Retinal pigment epithelial cell (primary cell): ENCODE measurements at regions not wholly inside any gene's neighbourhood (a gene's known extent, or its start where the extent isn't known, plus 50 kb on each side); places are given as distances from the start of the nearest gene placed in this dataset.

Experiments
- DNase-seq: peaks from one replicate; pipeline ENCODE4 v3.0.0-alpha.2; 2010; ENCODE audit warnings: low read depth
- H3K4me3 ChIP-seq: 2 replicates; pipeline ENCODE4 v1.5.1; 2011; ENCODE audit warnings: mild to moderate bottlenecking, low read length, control low read depth, moderate library complexity
- TF ChIP-seq, protein P1 (sequence below): conservative IDR thresholded peaks from 2 replicates; pipeline ENCODE4 v1.5.1; 2011; ENCODE audit warnings: low read depth, low read length, control low read depth, inconsistent platforms

GRCh38 chr6:167533851-167534250 lies 209.0 kb downstream of the TTLL2 start:
- TF ChIP-seq, protein P1, sequence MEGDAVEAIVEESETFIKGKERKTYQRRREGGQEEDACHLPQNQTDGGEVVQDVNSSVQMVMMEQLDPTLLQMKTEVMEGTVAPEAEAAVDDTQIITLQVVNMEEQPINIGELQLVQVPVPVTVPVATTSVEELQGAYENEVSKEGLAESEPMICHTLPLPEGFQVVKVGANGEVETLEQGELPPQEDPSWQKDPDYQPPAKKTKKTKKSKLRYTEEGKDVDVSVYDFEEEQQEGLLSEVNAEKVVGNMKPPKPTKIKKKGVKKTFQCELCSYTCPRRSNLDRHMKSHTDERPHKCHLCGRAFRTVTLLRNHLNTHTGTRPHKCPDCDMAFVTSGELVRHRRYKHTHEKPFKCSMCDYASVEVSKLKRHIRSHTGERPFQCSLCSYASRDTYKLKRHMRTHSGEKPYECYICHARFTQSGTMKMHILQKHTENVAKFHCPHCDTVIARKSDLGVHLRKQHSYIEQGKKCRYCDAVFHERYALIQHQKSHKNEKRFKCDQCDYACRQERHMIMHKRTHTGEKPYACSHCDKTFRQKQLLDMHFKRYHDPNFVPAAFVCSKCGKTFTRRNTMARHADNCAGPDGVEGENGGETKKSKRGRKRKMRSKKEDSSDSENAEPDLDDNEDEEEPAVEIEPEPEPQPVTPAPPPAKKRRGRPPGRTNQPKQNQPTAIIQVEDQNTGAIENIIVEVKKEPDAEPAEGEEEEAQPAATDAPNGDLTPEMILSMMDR: no peak
- no peak for DNase-seq
- no peak overlapping the region for H3K4me3 ChIP-seq

DNA sequence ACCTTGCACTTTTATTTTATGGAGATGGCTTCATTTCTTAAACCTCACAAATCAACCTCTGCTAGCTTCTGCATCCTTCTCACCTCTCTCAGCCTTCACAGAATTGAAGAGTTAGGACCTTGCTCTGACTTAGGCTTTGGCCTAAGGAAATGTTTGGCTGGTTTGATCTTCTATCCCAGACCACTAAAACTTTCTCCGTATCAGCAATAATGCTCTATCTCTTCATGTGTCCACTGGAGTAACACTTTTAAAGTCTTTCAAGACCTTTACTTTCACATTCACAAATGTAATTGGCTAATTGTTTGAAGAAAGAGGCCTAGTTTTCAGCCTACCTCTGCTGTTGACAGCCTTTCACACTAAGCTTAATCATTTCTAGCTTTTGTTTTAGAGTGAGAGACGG lies 212.9 kb downstream of the TTLL2 start:
- no peak for DNase-seq
- no peak overlapping the region for H3K4me3 ChIP-seq
- TF ChIP-seq, protein P1: no peak

DNA sequence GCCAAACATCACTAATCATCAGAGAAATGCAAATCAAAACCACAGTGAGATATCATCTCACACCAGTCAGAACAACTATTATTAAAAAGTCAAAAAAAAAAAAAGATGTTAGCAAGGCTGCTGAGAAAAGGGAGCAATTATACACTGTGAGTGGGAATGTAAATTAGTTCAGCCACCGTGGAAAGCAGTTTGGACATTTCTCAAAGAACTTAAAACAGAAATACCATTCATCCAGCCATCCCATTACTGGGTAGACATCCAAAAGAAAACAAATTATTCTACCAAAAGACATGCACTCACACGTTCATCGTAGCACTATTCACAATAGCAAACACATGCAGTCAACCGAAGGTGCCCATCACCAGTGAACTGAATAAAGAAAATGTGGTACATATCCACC lies 213.9 kb downstream of the TTLL2 start:
- H3K4me3 ChIP-seq: no peak overlapping the region
- TF ChIP-seq, protein P1: no peak
- DNase-seq: no peak

DNA sequence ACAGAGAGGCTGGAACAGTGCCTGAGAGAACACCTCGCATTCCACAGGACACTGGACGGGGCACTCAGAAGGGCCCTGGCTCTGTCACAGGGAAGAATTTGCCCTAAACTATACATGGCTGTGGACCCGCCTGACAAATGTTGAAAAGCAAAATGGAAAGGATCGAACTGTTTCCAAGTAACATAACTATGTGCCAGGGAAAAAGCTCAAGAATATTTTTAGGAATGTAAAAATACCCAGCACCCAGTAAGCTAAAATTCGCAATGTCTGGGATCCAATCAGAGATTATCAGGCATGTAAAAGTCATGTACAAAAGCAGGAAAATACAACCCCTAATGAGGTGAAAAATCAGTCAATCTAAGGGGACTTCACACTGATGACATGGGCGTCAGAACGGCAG lies 215.9 kb downstream of the TTLL2 start:
- no peak for DNase-seq
- H3K4me3 ChIP-seq: no peak overlapping the region
- TF ChIP-seq, protein P1: no peak

DNA sequence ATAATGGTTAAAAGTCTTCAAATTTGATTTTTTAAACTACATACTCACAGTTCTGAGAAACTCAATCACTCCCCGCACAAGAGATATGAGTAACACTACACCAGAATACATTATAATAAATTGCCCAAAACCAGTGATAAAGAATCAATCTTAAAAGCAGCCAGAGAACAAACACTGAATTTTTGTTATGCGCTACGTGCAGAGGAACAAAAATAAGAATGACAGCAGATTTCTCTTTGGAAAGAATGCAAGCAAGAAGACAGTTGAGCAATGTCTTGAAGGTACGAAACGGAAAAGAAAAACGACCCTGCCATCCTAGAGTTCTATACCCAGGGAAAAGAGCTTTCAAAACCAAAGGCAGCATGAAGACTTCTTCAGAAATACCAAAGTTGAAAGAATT lies 216.7 kb downstream of the TTLL2 start:
- DNase-seq: no peak
- TF ChIP-seq, protein P1: no peak
- H3K4me3 ChIP-seq: no peak overlapping the region

DNA sequence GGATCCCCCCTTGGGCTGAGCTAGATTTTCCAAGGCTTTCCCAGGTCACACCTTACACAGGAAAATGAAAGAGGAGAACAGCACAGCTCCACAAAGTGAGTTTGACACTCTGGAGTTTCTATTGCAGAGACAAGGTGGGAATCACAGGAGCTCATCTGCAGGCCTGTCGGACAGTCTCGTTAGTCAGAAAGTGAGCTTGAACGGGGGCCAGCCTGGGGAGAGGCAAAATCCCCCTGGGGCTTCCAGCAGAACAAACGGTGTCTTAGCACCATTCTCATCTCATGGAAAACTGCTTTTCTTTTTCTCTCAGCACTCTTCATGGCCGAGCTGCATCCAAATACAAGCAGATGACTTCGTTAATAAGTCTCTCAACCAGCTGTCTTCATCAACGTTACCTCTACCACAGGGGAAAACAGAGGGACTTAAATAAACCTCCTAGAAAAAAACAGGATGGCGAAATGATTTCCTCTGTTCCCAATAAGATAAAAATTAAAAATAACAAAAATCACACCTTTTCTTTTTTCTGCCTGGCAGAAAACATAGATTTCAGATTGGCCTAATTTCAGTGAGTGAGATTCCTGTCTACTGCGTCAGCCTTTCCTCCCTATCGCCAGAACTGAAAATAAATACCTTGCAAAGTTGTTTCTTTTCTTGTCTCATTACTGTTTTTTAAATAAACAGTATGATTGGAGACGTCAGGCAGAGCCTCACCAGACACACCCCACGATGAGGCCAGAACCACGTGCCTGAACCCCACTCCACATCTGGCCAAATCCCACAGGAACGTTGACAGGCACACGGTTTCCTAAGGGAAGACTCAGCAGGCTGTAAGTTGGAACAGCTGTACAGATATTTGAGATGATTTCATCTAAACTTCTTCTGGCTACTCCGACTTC lies 219.0 kb downstream of the TTLL2 start:
- no peak for DNase-seq
- H3K4me3 ChIP-seq: no peak overlapping the region
- TF ChIP-seq, protein P1: no peak
